Fibroblast of lung (primary cell): ENCODE measurements at regions not wholly inside any gene's neighbourhood (a gene's known extent, or its start where the extent isn't known, plus 50 kb on each side); places are given as distances from the start of the nearest gene placed in this dataset.

Source experiments
- CTCF ChIP-seq, 2 donors: IDR thresholded peaks in 1 of 2; conservative IDR thresholded peaks in 1 of 2; 1 replicate in 1 of 2; 2 replicates in 1 of 2; pipeline ENCODE4 v1.5.1; 2011 to 2012; ENCODE audit warnings: low read length in 2 of 2, control low read depth in 1 of 2, inconsistent platforms in 1 of 2, low read depth in 1 of 2, mild to moderate bottlenecking in 1 of 2
- EZH2 ChIP-seq: IDR thresholded peaks from 2 replicates; pipeline ENCODE4 v1.5.1; 2012; ENCODE audit warnings: low read length, control low read depth, mild to moderate bottlenecking; ENCODE audit errors: missing control alignments

- no peak for TF ChIP-seq CTCF (conservative IDR thresholded peaks at IDR 0.05 in 1 of 2, IDR thresholded peaks at IDR 0.05 in 1 of 2; ENCODE audit: low read depth in 1 of 2, low read length in 2 of 2)
- TF ChIP-seq EZH2, result no peak
Observed at GRCh38 chr6:141464896-141465295, 667.8 kb upstream of the GJE1 start.
